ENCODE measurements at regions not wholly inside any gene's neighbourhood (a gene's known extent, or its start where the extent isn't known, plus 50 kb on each side); places are given as distances from the start of the nearest gene placed in this dataset.

- WGBS, 2 donors, result 6% methylated on average over 3 of the region's 3 CpGs
- no peak overlapping the region for H3K4me3 ChIP-seq
- peaks cover 20% of the 10 kb centered on the region for H3K4me1 ChIP-seq
- peak overlapping the region in 1 of 4 donors; percentile 48 for H3K27ac ChIP-seq
- no peaks in the 10 kb centered on the region for H3K36me3 ChIP-seq (replicated peaks in 1 of 2; ENCODE audit: insufficient read depth in 1 of 2, low read depth in 2 of 2)
- intact Hi-C loops (cut with DNase I), result no loop called here
- peak; percentile 82 for ATAC-seq
- TF ChIP-seq POLR2A (IDR thresholded peaks at IDR 0.05), result no peak
- TF ChIP-seq CTCF (IDR thresholded peaks at IDR 0.05), result no peak
- H3K9me3 ChIP-seq, result no peaks in the 10 kb centered on the region
- DNase-seq, result peak; percentile 26 to 70 (median 42)
- no peaks in the 10 kb centered on the region for H3K27me3 ChIP-seq
Measured at GRCh38 chr6:135568379-135568778, 70.8 kb upstream of the AHI1 start.

GRCh38 chr6:135572051-135572450 lies 74.5 kb upstream of the AHI1 start:
- peaks cover 17% of the 10 kb centered on the region for H3K4me1 ChIP-seq
- no peaks in the 10 kb centered on the region for H3K27me3 ChIP-seq
- H3K9me3 ChIP-seq, result no peaks in the 10 kb centered on the region
- intact Hi-C loops (cut with DNase I), result no loop called here
- no peak for TF ChIP-seq POLR2A (IDR thresholded peaks at IDR 0.05)
- no peak for TF ChIP-seq CTCF (IDR thresholded peaks at IDR 0.05)
- no peak overlapping the region for H3K4me3 ChIP-seq
- ATAC-seq, result no peak
- no peak for DNase-seq
- WGBS, 2 donors, result 7 to 17% methylated on average over 1 of the region's 1 CpG
- no peak overlapping the region for H3K27ac ChIP-seq
- H3K36me3 ChIP-seq (replicated peaks in 1 of 2; ENCODE audit: insufficient read depth in 1 of 2, low read depth in 2 of 2), result no peaks in the 10 kb centered on the region

- Histone ChIP-seq H3K9me3 (no peaks in the 10 kb centered on the region), H3K4me3 (no peak overlapping the region), H3K4me1 (no peaks in the 10 kb centered on the region), H3K27me3 (no peaks in the 10 kb centered on the region), H3K36me3 (replicated peaks in 1 of 2; ENCODE audit: insufficient read depth in 1 of 2, low read depth in 2 of 2) (no peaks in the 10 kb centered on the region), H3K27ac (no peak overlapping the region)
- DNase-seq (no peak), ATAC-seq (no peak)
- WGBS, 2 donors, result 77 to 87% methylated on average over 3 of the region's 3 CpGs
- TF ChIP-seq CTCF (IDR thresholded peaks at IDR 0.05) (no peak), POLR2A (IDR thresholded peaks at IDR 0.05) (no peak)
- intact Hi-C loops (cut with DNase I), result no loop called here
Measured at GRCh38 chr6:135575629-135576028, 78.1 kb upstream of the AHI1 start.

GRCh38 chr6:135576055-135576454 lies 78.5 kb upstream of the AHI1 start:
- TF ChIP-seq CTCF (IDR thresholded peaks at IDR 0.05), result no peak
- TF ChIP-seq POLR2A (IDR thresholded peaks at IDR 0.05), result no peak
- H3K9me3 ChIP-seq, result no peaks in the 10 kb centered on the region
- H3K27me3 ChIP-seq, result no peaks in the 10 kb centered on the region
- whole genome bisulfite sequencing, 2 donors, result 92 to 100% methylated on average over 1 of the region's 1 CpG
- H3K36me3 ChIP-seq (replicated peaks in 1 of 2; ENCODE audit: insufficient read depth in 1 of 2, low read depth in 2 of 2), result no peaks in the 10 kb centered on the region
- no peak overlapping the region for H3K4me3 ChIP-seq
- no peak for ATAC-seq
- no peaks in the 10 kb centered on the region for H3K4me1 ChIP-seq
- no peak overlapping the region for H3K27ac ChIP-seq
- intact Hi-C loops (cut with DNase I), result no loop called here
- DNase-seq, result no peak

- ATAC-seq (no peak), DNase-seq (no peak)
- Histone ChIP-seq H3K36me3 (replicated peaks in 1 of 2; ENCODE audit: insufficient read depth in 1 of 2, low read depth in 2 of 2) (no peaks in the 10 kb centered on the region), H3K27ac (no peak overlapping the region), H3K4me3 (no peak overlapping the region), H3K4me1 (no peaks in the 10 kb centered on the region), H3K9me3 (no peaks in the 10 kb centered on the region), H3K27me3 (no peaks in the 10 kb centered on the region)
- TF ChIP-seq POLR2A (IDR thresholded peaks at IDR 0.05) (no peak), CTCF (IDR thresholded peaks at IDR 0.05) (no peak)
- intact Hi-C loops (cut with DNase I), result no loop called here
- WGBS, 2 donors, result 90 to 97% methylated on average over 1 of the region's 1 CpG
Measured at GRCh38 chr6:135577059-135577538, 79.6 kb upstream of the AHI1 start.

Measured in body of pancreas (tissue), 4 donors.